Esophagus squamous epithelium (tissue), 4 donors: ENCODE measurements at regions not wholly inside any gene's neighbourhood (a gene's known extent, or its start where the extent isn't known, plus 50 kb on each side); places are given as distances from the start of the nearest gene placed in this dataset.

Experiments used
- CTCF ChIP-seq, 6 experiments: fragments of 450-650 bp in 4 of 6; fragments of 200-600 bp in 2 of 6; sonication (generic) in 2 of 6; IDR thresholded peaks; one replicate each; pipeline ENCODE4 v1.5.1; 2016 to 2019; ENCODE audit warnings: antibody characterized with exemption in 6 of 6, mild to moderate bottlenecking in 4 of 6, moderate library complexity in 4 of 6
- POLR2A ChIP-seq, 4 donors: fragments of 450-650 bp; IDR thresholded peaks; one replicate each; pipeline ENCODE4 v1.6.1; 2017; ENCODE audit warnings: antibody characterized with exemption in 4 of 4, mild to moderate bottlenecking in 4 of 4, moderate library complexity in 3 of 4

DNA sequence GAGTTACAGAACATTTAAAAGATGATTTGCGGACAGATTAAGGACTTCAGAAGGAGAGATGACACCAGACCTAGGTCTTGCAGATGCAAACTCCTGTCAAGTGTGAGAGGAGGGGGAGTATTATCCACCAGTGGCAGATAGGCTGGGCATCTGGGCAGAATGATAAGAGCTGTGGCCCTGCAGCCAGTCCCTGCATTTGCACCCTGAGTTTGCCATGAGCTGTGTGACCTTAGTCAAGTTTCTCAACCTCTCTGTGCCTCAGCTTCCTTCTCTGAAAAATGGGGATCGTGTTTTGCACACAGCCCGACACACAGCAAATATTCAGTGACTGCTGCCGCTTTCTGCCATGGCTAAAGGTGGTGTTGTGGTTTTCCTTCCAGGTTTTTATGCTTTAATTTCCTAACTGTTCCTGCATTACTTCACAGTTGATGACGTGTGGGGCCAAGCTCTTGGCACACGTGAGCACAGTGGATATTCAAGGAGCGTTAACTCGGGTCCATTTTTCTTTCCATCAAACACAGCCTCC, 516.2 kb downstream of the CDH26 start:
- TF ChIP-seq POLR2A (IDR thresholded peaks at IDR 0.05), result no peak
- no peak for TF ChIP-seq CTCF (IDR thresholded peaks at IDR 0.05)
